Endodermal cell (in vitro differentiated cells): ENCODE measurements at regions not wholly inside any gene's neighbourhood (a gene's known extent, or its start where the extent isn't known, plus 50 kb on each side); places are given as distances from the start of the nearest gene placed in this dataset.

Experiments used
- DNase-seq: peaks from one replicate; pipeline ENCODE4 v3.0.0-alpha.2; 2017
- H3K27ac ChIP-seq: 2 replicates; pipeline ENCODE4 v1.5.1; 2013; ENCODE audit warnings: mild to moderate bottlenecking, low read depth, low read length, moderate library complexity
- H3K27me3 ChIP-seq: 2 replicates; pipeline ENCODE4 v1.6.1; 2013; ENCODE audit warnings: mild to moderate bottlenecking, low read length, moderate library complexity; ENCODE audit not compliant: insufficient read depth, control insufficient read depth, poor library complexity, severe bottlenecking
- H3K36me3 ChIP-seq: 2 replicates; pipeline ENCODE4 v1.7.0; 2013; ENCODE audit warnings: mild to moderate bottlenecking, low read length, moderate library complexity; ENCODE audit not compliant: control insufficient read depth, insufficient read depth
- H3K4me1 ChIP-seq: one replicate; pipeline ENCODE4 v1.7.0; 2013; ENCODE audit warnings: low read length; ENCODE audit not compliant: control insufficient read depth, insufficient read depth
- H3K4me3 ChIP-seq: 2 replicates; pipeline ENCODE4 v1.5.1; 2013; ENCODE audit warnings: mild to moderate bottlenecking, low read length, moderate library complexity
- H3K9ac ChIP-seq: 2 replicates; pipeline ENCODE4 v1.6.1; 2013; ENCODE audit warnings: mild to moderate bottlenecking, low read length, moderate library complexity; ENCODE audit not compliant: poor library complexity, severe bottlenecking; ENCODE audit errors: extremely low read depth
- H3K9me3 ChIP-seq: 2 replicates; pipeline ENCODE4 v1.6.1; 2013; ENCODE audit warnings: mild to moderate bottlenecking, low read length, moderate library complexity; ENCODE audit not compliant: control insufficient read depth
- H3K27ac Mint-ChIP-seq: 2 replicates; pipeline ENCODE4 v1.8.0; 2020; ENCODE audit warnings: mixed read lengths
- H3K27me3 Mint-ChIP-seq: 2 replicates; pipeline ENCODE4 v1.8.0; 2021; ENCODE audit warnings: mild to moderate bottlenecking, mixed read lengths; ENCODE audit not compliant: insufficient read depth
- H3K36me3 Mint-ChIP-seq: 2 replicates; pipeline ENCODE4 v1.8.0; 2020; ENCODE audit warnings: low read depth, mixed read lengths
- H3K4me1 Mint-ChIP-seq: 2 replicates; pipeline ENCODE4 v1.8.0; 2020; ENCODE audit warnings: mixed read lengths
- H3K4me3 Mint-ChIP-seq: 2 replicates; pipeline ENCODE4 v1.8.0; 2020; ENCODE audit warnings: mild to moderate bottlenecking, moderate library complexity, mixed read lengths
- H3K9me3 Mint-ChIP-seq: 2 replicates; pipeline ENCODE4 v1.8.0; 2020; ENCODE audit warnings: mild to moderate bottlenecking, mixed read lengths
- CTCF ChIP-seq: fragments of 200-600 bp; sonication (generic); conservative IDR thresholded peaks from 2 replicates; pipeline ENCODE4 v1.5.0; 2021; ENCODE audit warnings: antibody characterized with exemption, mild to moderate bottlenecking
- WGBS, 2 experiments: methylation state at CpG; one replicate each; pipeline versions ENCODE4 v1.1.5 to v1.1.7; 2013; ENCODE audit warnings: missing lambda C conversion rate in 2 of 2, mixed read lengths in 1 of 2; ENCODE audit not compliant: insufficient coverage in 1 of 2, insufficient read length in 1 of 2; 5-methylcytosine and 5-hydroxymethylcytosine counted together

DNA sequence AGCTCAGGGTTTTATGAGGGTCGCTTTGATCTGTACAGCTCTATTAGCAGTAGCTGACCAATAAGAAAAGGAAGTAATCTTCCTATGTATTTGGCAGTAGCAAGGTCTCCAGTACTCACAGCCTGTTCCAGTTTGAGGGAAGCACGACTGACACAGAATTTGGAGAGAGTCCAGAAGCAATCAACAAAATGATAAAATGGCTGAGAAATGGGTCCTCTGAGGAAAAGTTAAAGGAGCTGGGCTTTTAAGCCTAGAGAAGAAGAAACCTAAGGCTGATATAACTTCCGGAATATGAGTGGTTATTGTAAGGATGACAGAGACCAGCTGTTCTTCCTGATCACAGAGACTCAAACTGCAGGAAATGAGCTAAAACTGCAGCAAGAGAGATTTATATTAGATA lies 382.8 kb downstream of the GPD2 start:
- Histone ChIP-seq H3K4me1 (no peaks in the 10 kb centered on the region), H3K4me3 (no peak overlapping the region), H3K9ac (no peak overlapping the region), H3K27me3 (no peaks in the 10 kb centered on the region), H3K36me3 (no peaks in the 10 kb centered on the region), H3K27ac (no peak overlapping the region), H3K9me3 (no peaks in the 10 kb centered on the region)
- Mint-ChIP-seq H3K27ac (no peak overlapping the region), H3K36me3 (no peaks in the 10 kb centered on the region), H3K9me3 (no peaks in the 10 kb centered on the region), H3K4me1 (peaks cover 6% of the 10 kb centered on the region), H3K27me3 (no peaks in the 10 kb centered on the region), H3K4me3 (no peak overlapping the region)
- no peak for TF ChIP-seq CTCF
- WGBS, 2 experiments = 88 to 92% methylated on average over 3 of the region's 3 CpGs
- DNase-seq = no peak

GRCh38 chr2:156826341-156826933 lies 390.3 kb downstream of the GPD2 start:
- Histone ChIP-seq H3K9me3 (peaks cover 7% of the 10 kb centered on the region), H3K27ac (no peak overlapping the region), H3K9ac (no peak overlapping the region), H3K4me3 (no peak overlapping the region), H3K4me1 (no peaks in the 10 kb centered on the region), H3K36me3 (peaks cover 3% of the 10 kb centered on the region), H3K27me3 (no peaks in the 10 kb centered on the region)
- no peak overlapping the region for H3K27ac Mint-ChIP-seq
- TF ChIP-seq CTCF = no peak
- no peak for DNase-seq
- 96% methylated on average over 2 of the region's 2 CpGs; no CpG with 5 or more reads in 1 of the 2 experiments for WGBS, 2 experiments
- H3K27me3 Mint-ChIP-seq = no peaks in the 10 kb centered on the region
- no peaks in the 10 kb centered on the region for H3K36me3 Mint-ChIP-seq
- no peak overlapping the region for H3K4me3 Mint-ChIP-seq
- no peaks in the 10 kb centered on the region for H3K4me1 Mint-ChIP-seq
- H3K9me3 Mint-ChIP-seq = peaks cover 2% of the 10 kb centered on the region

DNA sequence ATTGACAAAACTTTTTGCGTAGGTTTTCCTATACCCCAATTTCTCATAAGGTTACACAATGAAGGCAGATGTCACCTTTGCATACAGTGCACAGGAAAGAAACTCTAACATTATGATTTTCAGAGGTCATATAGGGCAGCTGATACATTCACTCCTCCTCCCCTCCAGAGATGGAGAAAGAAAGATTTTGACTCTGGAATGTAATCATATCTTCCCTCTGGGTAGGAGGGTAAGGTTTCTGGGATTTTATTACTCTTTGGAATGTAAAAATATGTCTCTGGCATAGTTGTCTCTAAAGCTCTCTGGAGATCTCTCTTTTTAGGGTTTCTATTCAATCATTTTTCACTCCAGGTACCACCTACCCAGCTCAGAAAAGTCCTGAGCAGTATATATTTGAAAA lies 398.3 kb downstream of the GPD2 start:
- no peak overlapping the region for H3K27ac Mint-ChIP-seq
- Histone ChIP-seq H3K4me3 (no peak overlapping the region), H3K9me3 (peaks cover 7% of the 10 kb centered on the region), H3K36me3 (no peaks in the 10 kb centered on the region), H3K27ac (no peak overlapping the region), H3K27me3 (no peaks in the 10 kb centered on the region), H3K4me1 (no peaks in the 10 kb centered on the region), H3K9ac (no peak overlapping the region)
- peaks cover 2% of the 10 kb centered on the region for H3K9me3 Mint-ChIP-seq
- no peak for TF ChIP-seq CTCF
- DNase-seq = no peak
- 96 to 100% methylated on average over 1 of the region's 1 CpG for WGBS, 2 experiments
- H3K27me3 Mint-ChIP-seq = no peaks in the 10 kb centered on the region
- H3K4me3 Mint-ChIP-seq = no peak overlapping the region
- no peaks in the 10 kb centered on the region for H3K36me3 Mint-ChIP-seq
- H3K4me1 Mint-ChIP-seq = peaks cover 7% of the 10 kb centered on the region
